Brain microvascular endothelial cell (primary cell): ENCODE measurements at regions not wholly inside any gene's neighbourhood (a gene's known extent, or its start where the extent isn't known, plus 50 kb on each side); places are given as distances from the start of the nearest gene placed in this dataset.
A peak's percentile ranks its signal among the peaks of the same experiment; 100 is the strongest.
"Not testable (repeated sequence)": the region's sequence is repeated elsewhere in the genome, so short reads cannot be mapped to it uniquely, and the experiment has no call there.

Source experiments
- DNase-seq: peaks from one replicate; pipeline ENCODE4 v3.0.0-alpha.2; 2020
- H3K27ac ChIP-seq: fragments of 250-450 bp; sonication (Bioruptor Pico); 2 replicates; pipeline ENCODE4 v1.5.1; 2020; ENCODE audit warnings: mild to moderate bottlenecking, moderate library complexity
- H3K27me3 ChIP-seq: fragments of 250-450 bp; sonication (Bioruptor Pico); replicated peaks from 2 replicates; pipeline ENCODE4 v1.5.1; 2020; ENCODE audit warnings: mild to moderate bottlenecking
- H3K36me3 ChIP-seq: fragments of 250-450 bp; sonication (Bioruptor Pico); replicated peaks from 2 replicates; pipeline ENCODE4 v1.5.1; 2020; ENCODE audit warnings: mild to moderate bottlenecking
- H3K4me3 ChIP-seq: 2 replicates; pipeline ENCODE4 v1.5.1; 2011; ENCODE audit warnings: low read depth, mild to moderate bottlenecking, control low read depth, low read length, moderate library complexity
- CTCF ChIP-seq: IDR thresholded peaks from 2 replicates; pipeline ENCODE4 v1.5.1; 2011; ENCODE audit warnings: low read depth, mild to moderate bottlenecking, moderate library complexity, low read length, control low read depth, inconsistent platforms; ENCODE audit errors: missing control alignments
- in situ Hi-C: cut with HindIII; loops from 2 replicates; pipeline ENCODE4 v1.10.0; 2017; ENCODE audit warnings: low sequenced_read_pairs, low pct_ligation_motif_present

- Histone ChIP-seq H3K36me3 (no peaks in the 10 kb centered on the region), H3K27ac (no peak overlapping the region), H3K27me3 (no peaks in the 10 kb centered on the region), H3K4me3 (no peak overlapping the region)
- no peak for DNase-seq
- in situ Hi-C loops = no loop called here
- no peak for TF ChIP-seq CTCF
Observed at GRCh38 chrX:34470507-34470906, 186.6 kb downstream of the TMEM47 start.

- Histone ChIP-seq H3K27me3 (no peaks in the 10 kb centered on the region), H3K36me3 (no peaks in the 10 kb centered on the region), H3K4me3 (no peak overlapping the region), H3K27ac (no peak overlapping the region)
- peak; percentile 20 for DNase-seq
- in situ Hi-C loops = no loop called here
- no peak for TF ChIP-seq CTCF
Observed at GRCh38 chrX:34467437-34467836, 189.6 kb downstream of the TMEM47 start.

- DNase-seq, H3K4me3 ChIP-seq, in situ Hi-C loops, H3K27ac ChIP-seq, H3K27me3 ChIP-seq, H3K36me3 ChIP-seq: not testable (repeated sequence)
Observed at GRCh38 chrX:34463220-34463619, 193.9 kb downstream of the TMEM47 start.

GRCh38 chrX:34457850-34458249, 199.2 kb downstream of the TMEM47 start:
- not testable (repeated sequence) for H3K27me3 ChIP-seq, H3K36me3 ChIP-seq

GRCh38 chrX:34437586-34437985, 219.5 kb downstream of the TMEM47 start:
- Histone ChIP-seq H3K27ac (no peak overlapping the region), H3K36me3 (no peaks in the 10 kb centered on the region), H3K27me3 (no peaks in the 10 kb centered on the region), H3K4me3 (no peak overlapping the region)
- in situ Hi-C loops = no loop called here
- DNase-seq = no peak
- TF ChIP-seq CTCF = no peak

More at GRCh38 chrX:34457850-34458249, 199.2 kb downstream of the TMEM47 start:
- H3K27ac ChIP-seq, in situ Hi-C loops, DNase-seq, H3K4me3 ChIP-seq: not testable (repeated sequence)

- no peaks in the 10 kb centered on the region for H3K27me3 ChIP-seq
- in situ Hi-C loops = no loop called here
- TF ChIP-seq CTCF = peak; percentile 44
- no peaks in the 10 kb centered on the region for H3K36me3 ChIP-seq
- H3K4me3 ChIP-seq = no peak overlapping the region
- peak; percentile 9 for DNase-seq
- no peak overlapping the region for H3K27ac ChIP-seq
Observed at GRCh38 chrX:34426334-34426733, 230.8 kb downstream of the TMEM47 start.

GRCh38 chrX:34406580-34406979, 250.5 kb downstream of the TMEM47 start:
- H3K27me3 ChIP-seq = no peaks in the 10 kb centered on the region
- H3K27ac ChIP-seq = no peak overlapping the region
- no peak overlapping the region for H3K4me3 ChIP-seq
- in situ Hi-C loops = no loop called here
- no peak for TF ChIP-seq CTCF
- H3K36me3 ChIP-seq = no peaks in the 10 kb centered on the region
- DNase-seq = no peak
